Esophagus squamous epithelium (tissue), 5 donors: ENCODE measurements at regions not wholly inside any gene's neighbourhood (a gene's known extent, or its start where the extent isn't known, plus 50 kb on each side); places are given as distances from the start of the nearest gene placed in this dataset.

Experiments
- DNase-seq: peaks from one replicate; lab custom pipeline; 2025; lab: John Stamatoyannopoulos, UW
- H3K27ac ChIP-seq, 4 donors: fragments of 200-600 bp; sonication (generic); one replicate each; pipeline ENCODE4 v1.5.1; 2016 to 2019; ENCODE audit warnings: mild to moderate bottlenecking in 1 of 4
- H3K27me3 ChIP-seq, 4 donors: fragments of 200-600 bp; sonication (generic); 1 replicate in 3 of 4; 2 replicates in 1 of 4; pipeline versions ENCODE4 v1.5.1 to v1.6.0; 2017 to 2021; ENCODE audit warnings: antibody characterized with exemption in 1 of 4
- H3K36me3 ChIP-seq, 3 donors: fragments of 200-600 bp; sonication (generic); one replicate each; pipeline ENCODE4 v1.5.1; 2016 to 2019
- H3K4me1 ChIP-seq, 3 donors: fragments of 200-600 bp; sonication (generic); one replicate each; pipeline ENCODE4 v1.5.1; 2017 to 2019
- H3K4me3 ChIP-seq, 4 donors: fragments of 200-600 bp; sonication (generic); 1 replicate in 3 of 4; 2 replicates in 1 of 4; pipeline ENCODE4 v1.5.1; 2016 to 2019; ENCODE audit warnings: mild to moderate bottlenecking in 2 of 4, moderate library complexity in 1 of 4
- H3K9me3 ChIP-seq, 3 donors: fragments of 200-600 bp; sonication (generic); one replicate each; pipeline ENCODE4 v1.5.1; 2016 to 2019
- CTCF ChIP-seq, 6 experiments: fragments of 450-650 bp in 4 of 6; fragments of 200-600 bp in 2 of 6; sonication (generic) in 2 of 6; IDR thresholded peaks; one replicate each; pipeline ENCODE4 v1.5.1; 2016 to 2019; ENCODE audit warnings: antibody characterized with exemption in 6 of 6, mild to moderate bottlenecking in 4 of 6, moderate library complexity in 4 of 6
- POLR2A ChIP-seq, 4 donors: fragments of 450-650 bp; IDR thresholded peaks; one replicate each; pipeline ENCODE4 v1.6.1; 2017; ENCODE audit warnings: antibody characterized with exemption in 4 of 4, mild to moderate bottlenecking in 4 of 4, moderate library complexity in 3 of 4
- whole genome bisulfite sequencing, 2 donors: methylation state at CpG; one replicate each; pipeline ENCODE4 v1.1.5; 2018; 5-methylcytosine and 5-hydroxymethylcytosine counted together
- intact Hi-C: fragments of 100-400 bp; cut with DNase I; formaldehyde crosslinking; loops from one replicate; pipeline ENCODE4 v1.15.0; 2022
- donor health status: DM: yes; HTN: yes; CAD: no.

- Histone ChIP-seq H3K4me3 (no peak overlapping the region), H3K27ac (no peak overlapping the region), H3K36me3 (no peaks in the 10 kb centered on the region), H3K9me3 (no peaks in the 10 kb centered on the region), H3K27me3 (no peaks in the 10 kb centered on the region), H3K4me1 (peaks cover 0 to 11% (median 5%) of the 10 kb centered on the region in 3 donors)
- no peak for DNase-seq
- TF ChIP-seq POLR2A (IDR thresholded peaks at IDR 0.05) (no peak), CTCF (IDR thresholded peaks at IDR 0.05) (no peak)
- 75 to 83% methylated on average over 4 of the region's 4 CpGs for WGBS, 2 donors
- intact Hi-C loops: no loop called here
These were observed 246.3 kb upstream of the KLHL29 start for GRCh38 chr2:23138701-23139100.

- H3K4me1 ChIP-seq: no peaks in the 10 kb centered on the region
- intact Hi-C loops: no loop called here
- no peak overlapping the region for H3K27ac ChIP-seq
These were observed 239.5 kb upstream of the KLHL29 start for GRCh38 chr2:23145460-23145859.

GRCh38 chr2:23146011-23146410 lies 239.0 kb upstream of the KLHL29 start:
- Histone ChIP-seq H3K27ac (no peak overlapping the region), H3K36me3 (no peaks in the 10 kb centered on the region), H3K4me1 (no peaks in the 10 kb centered on the region), H3K27me3 (no peaks in the 10 kb centered on the region), H3K9me3 (no peaks in the 10 kb centered on the region), H3K4me3 (no peak overlapping the region)
- WGBS, 2 donors: 71 to 92% methylated on average over 2 of the region's 2 CpGs
- TF ChIP-seq CTCF (IDR thresholded peaks at IDR 0.05): no peak
- no peak for TF ChIP-seq POLR2A (IDR thresholded peaks at IDR 0.05)
- intact Hi-C loops: no loop called here
- no peak for DNase-seq

More at GRCh38 chr2:23145460-23145859, 239.5 kb upstream of the KLHL29 start:
- Histone ChIP-seq H3K27me3 (no peaks in the 10 kb centered on the region), H3K36me3 (no peaks in the 10 kb centered on the region), H3K9me3 (no peaks in the 10 kb centered on the region), H3K4me3 (no peak overlapping the region)
- DNase-seq: no peak
- TF ChIP-seq CTCF (IDR thresholded peaks at IDR 0.05): no peak
- no peak for TF ChIP-seq POLR2A (IDR thresholded peaks at IDR 0.05)

- no peaks in the 10 kb centered on the region for H3K36me3 ChIP-seq
- DNase-seq: no peak
- no peaks in the 10 kb centered on the region for H3K4me1 ChIP-seq
- no peaks in the 10 kb centered on the region for H3K27me3 ChIP-seq
- no peak overlapping the region for H3K27ac ChIP-seq
- TF ChIP-seq CTCF (IDR thresholded peaks at IDR 0.05) (no peak), POLR2A (IDR thresholded peaks at IDR 0.05) (no peak)
- WGBS, 2 donors: 70 to 81% methylated on average over 3 of the region's 3 CpGs
- no peak overlapping the region for H3K4me3 ChIP-seq
- no peaks in the 10 kb centered on the region for H3K9me3 ChIP-seq
- intact Hi-C loops: no loop called here
These were observed 236.6 kb upstream of the KLHL29 start for GRCh38 chr2:23148342-23148741.

DNA sequence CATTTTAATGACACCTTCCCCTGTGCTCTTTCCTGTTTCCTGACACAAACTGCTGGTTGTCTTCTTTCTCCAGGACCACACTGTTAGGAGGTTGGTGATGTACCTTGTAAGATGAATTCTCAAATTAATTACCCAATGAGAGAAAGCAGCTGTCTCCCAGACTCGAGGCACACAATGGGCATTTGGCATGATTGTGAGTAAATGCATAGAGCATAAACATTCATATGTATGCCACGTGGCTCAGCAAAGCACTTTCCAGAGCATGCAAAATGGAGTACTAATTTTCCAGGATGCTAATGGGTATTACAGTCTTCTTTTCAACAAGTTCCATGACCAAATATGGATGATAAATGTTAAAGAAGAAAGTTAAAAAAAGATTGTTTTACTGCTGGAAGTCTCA lies 235.2 kb upstream of the KLHL29 start:
- intact Hi-C loops: no loop called here
- Histone ChIP-seq H3K9me3 (no peaks in the 10 kb centered on the region), H3K36me3 (no peaks in the 10 kb centered on the region), H3K27ac (no peak overlapping the region), H3K4me3 (no peak overlapping the region), H3K27me3 (no peaks in the 10 kb centered on the region), H3K4me1 (no peaks in the 10 kb centered on the region)
- TF ChIP-seq POLR2A (IDR thresholded peaks at IDR 0.05) (no peak), CTCF (IDR thresholded peaks at IDR 0.05) (no peak)
- no peak for DNase-seq
- WGBS, 2 donors: 34 to 44% methylated on average over 2 of the region's 2 CpGs
